Frontal cortex (tissue), 4 donors: ENCODE measurements at regions not wholly inside any gene's neighbourhood (a gene's known extent, or its start where the extent isn't known, plus 50 kb on each side); places are given as distances from the start of the nearest gene placed in this dataset. TPM values are rescaled to one million over a fixed set of nuclear protein-coding genes. Genes with fewer than 3 reads are reported as not detected.
"Not testable (repeated sequence)": the region's sequence is repeated elsewhere in the genome, so short reads cannot be mapped to it uniquely, and the experiment has no call there.

Experiments
- DNase-seq, 2 donors: peaks; one replicate each; pipeline ENCODE4 v3.0.0; 2012; ENCODE audit warnings: low spot score in 2 of 2
- FAIRE-seq: peaks from 2 replicates; lab custom pipeline; 2012; peaks lifted over from hg19 to GRCh38; lab: Jason Lieb, UNC
- small RNA-seq: library from RNA; depleted of rRNA; stranded (forward); fragments of <200 nt; gene quantifications from one replicate; pipeline ENCODE3, GENCODE V24; 2014
- donor health status: control.
- donor health status: control.
- donor health status: control.

- DNase-seq (no peak), FAIRE-seq (no peak)
These were observed 537.0 kb upstream of the DIAPH2 start for GRCh38 chrX:96147681-96148080.

GRCh38 chrX:96170626-96171025 is 514.0 kb upstream of the DIAPH2 start:
- no peak for DNase-seq
- FAIRE-seq = no peak

GRCh38 chrX:96176921-96177320 is 507.7 kb upstream of the DIAPH2 start:
- no peak for FAIRE-seq
- DNase-seq = no peak

- no peak for FAIRE-seq
- DNase-seq = no peak
These were observed 503.0 kb upstream of the DIAPH2 start for GRCh38 chrX:96181605-96182004.

GRCh38 chrX:96182366-96182765 is 502.3 kb upstream of the DIAPH2 start:
- FAIRE-seq = no peak
- no peak for DNase-seq

GRCh38 chrX:96183391-96183790 is 501.3 kb upstream of the DIAPH2 start:
- FAIRE-seq = no peak
- DNase-seq = no peak

GRCh38 chrX:96183843-96184242 is 500.8 kb upstream of the DIAPH2 start:
- FAIRE-seq = no peak

GRCh38 chrX:96204928-96205327 is 479.7 kb upstream of the DIAPH2 start:
- DNase-seq (no peak), FAIRE-seq (no peak)

More at GRCh38 chrX:96183843-96184242, 500.8 kb upstream of the DIAPH2 start:
- DNase-seq = no peak

- FAIRE-seq = no peak
These were observed 472.7 kb upstream of the DIAPH2 start for GRCh38 chrX:96211953-96212352.

GRCh38 chrX:96214681-96215080 is 470.0 kb upstream of the DIAPH2 start:
- DNase-seq, FAIRE-seq: not testable (repeated sequence)

More at GRCh38 chrX:96211953-96212352, 472.7 kb upstream of the DIAPH2 start:
- DNase-seq = no peak

GRCh38 chrX:96224279-96224678 is 460.4 kb upstream of the DIAPH2 start:
- FAIRE-seq (no peak), DNase-seq (no peak)

- FAIRE-seq = no peak
- no peak for DNase-seq
These were observed 439.7 kb upstream of the DIAPH2 start for GRCh38 chrX:96244955-96245354.

- no peak for DNase-seq
- no peak for FAIRE-seq
These were observed 438.2 kb upstream of the DIAPH2 start for GRCh38 chrX:96246436-96246835.

Small RNAs in the stretch of these regions (small RNA-seq; reads per million reads assigned to genes)
- gene AL022161.1 (not detected), gene RN7SL379P (not detected), gene RNA5SP510 (not detected), gene RPS29P28 (not detected)
